CD4-positive, alpha-beta T cell (primary cell): ENCODE measurements at regions not wholly inside any gene's neighbourhood (a gene's known extent, or its start where the extent isn't known, plus 50 kb on each side); places are given as distances from the start of the nearest gene placed in this dataset.

Experiments used
- ATAC-seq: fragments of 200-7000 bp; cut with Tn5 transposase; one replicate; pipeline ENCODE4 v1.10.0; 2022; ENCODE audit warnings: mild to moderate bottlenecking; ENCODE audit not compliant: poor library complexity
- CTCF ChIA-PET: fragments of 350-600 bp; sonication (Branson Sonifier 250); formaldehyde crosslinking; loops from one replicate; lab custom pipeline; 2021; ENCODE audit warnings: antibody characterized with exemption, inconsistent platforms; lab: Charles Lee
- POLR2A ChIA-PET: fragments of 350-600 bp; sonication (Branson Sonifier 250); formaldehyde crosslinking; loops from one replicate; lab custom pipeline; 2021; ENCODE audit warnings: antibody characterized with exemption, inconsistent platforms; lab: Charles Lee
- DNase-seq, 14 experiments: peaks; one replicate each; pipeline ENCODE4 v3.0.0-alpha.2; 2013 to 2020; ENCODE audit warnings: mixed read lengths in 2 of 14
- H3K27ac ChIP-seq, 2 donors: one replicate each; pipeline versions ENCODE4 v1.5.1 to v1.7.0; 2013; ENCODE audit warnings: low read length in 2 of 2, low read depth in 1 of 2, mild to moderate bottlenecking in 1 of 2
- H3K27me3 ChIP-seq, 2 experiments: 1 replicate in 1 of 2; 2 replicates in 1 of 2; pipeline versions ENCODE4 v1.6.1 to v1.7.0; 2013; ENCODE audit warnings: low read length in 2 of 2, control low read depth in 1 of 2, mild to moderate bottlenecking in 1 of 2, moderate library complexity in 1 of 2; ENCODE audit not compliant: insufficient read depth in 2 of 2, control insufficient read depth in 1 of 2
- H3K36me3 ChIP-seq: one replicate; pipeline ENCODE4 v1.6.1; 2013; ENCODE audit warnings: low read length, control low read depth; ENCODE audit not compliant: insufficient read depth
- H3K4me1 ChIP-seq: one replicate; pipeline ENCODE4 v1.6.1; 2013; ENCODE audit warnings: low read length, control low read depth; ENCODE audit not compliant: insufficient read depth
- H3K4me3 ChIP-seq: one replicate; pipeline ENCODE4 v1.5.1; 2013; ENCODE audit warnings: mild to moderate bottlenecking, low read length, moderate library complexity
- H3K9me3 ChIP-seq, 2 experiments: 1 replicate in 1 of 2; 2 replicates in 1 of 2; pipeline versions ENCODE4 v1.6.1 to v1.7.0; 2013; ENCODE audit warnings: low read length in 2 of 2, mild to moderate bottlenecking in 2 of 2, control low read depth in 1 of 2, moderate library complexity in 1 of 2; ENCODE audit not compliant: control insufficient read depth in 1 of 2, insufficient read depth in 1 of 2
- H3K27ac Mint-ChIP-seq: one replicate; pipeline ENCODE4 v1.8.0; 2020; ENCODE audit warnings: mixed read lengths
- H3K27me3 Mint-ChIP-seq: one replicate; pipeline ENCODE4 v1.8.0; 2021; ENCODE audit warnings: mixed read lengths
- H3K36me3 Mint-ChIP-seq: one replicate; pipeline ENCODE4 v1.8.0; 2021; ENCODE audit warnings: low read depth, mixed read lengths
- H3K4me1 Mint-ChIP-seq: one replicate; pipeline ENCODE4 v1.8.0; 2021; ENCODE audit warnings: low read depth, mixed read lengths
- H3K4me3 Mint-ChIP-seq: one replicate; pipeline ENCODE4 v1.8.0; 2020; ENCODE audit warnings: mild to moderate bottlenecking, mixed read lengths
- H3K9me3 Mint-ChIP-seq: one replicate; pipeline ENCODE4 v1.8.0; 2020; ENCODE audit warnings: mixed read lengths
- intact Hi-C, 2 experiments: fragments of 100-400 bp; cut with DNase I in 1 of 2; cut with micrococcal nuclease in 1 of 2; formaldehyde crosslinking; loops; one replicate each; pipeline versions ENCODE4 v1.15.1 to v1.9.0; 2023 to 2025; cut with DNase I, micrococcal nuclease
- TF ChIP-seq, protein P1 (sequence below): fragments of 200-600 bp; IDR thresholded peaks from one replicate; pipeline ENCODE4 v1.8.0; 2022; ENCODE audit warnings: antibody characterized with exemption, mild to moderate bottlenecking

DNA sequence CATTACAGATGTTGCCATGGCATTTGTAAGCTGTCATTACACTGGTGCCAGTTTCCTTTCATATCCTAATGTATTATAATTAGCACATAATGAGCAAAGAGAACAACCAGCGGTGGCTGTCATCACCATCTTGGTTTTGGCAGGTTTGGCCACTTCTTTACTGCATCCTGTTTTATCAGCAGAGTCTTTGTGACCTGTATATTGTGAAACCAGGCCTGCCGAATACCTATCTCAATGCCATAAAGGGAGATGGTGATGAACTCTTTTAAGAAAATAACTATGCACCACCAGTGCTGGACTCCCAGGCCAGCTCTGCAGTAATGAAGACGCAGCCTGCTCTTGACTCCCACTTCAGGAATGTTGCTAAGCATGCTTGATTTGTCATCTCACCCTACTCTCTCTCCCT lies 458.1 kb upstream of the NR2F2 start:
- intact Hi-C loops = no loop called here
- ChIA-PET CTCF (no interaction called here), POLR2A (no interaction called here)
- Mint-ChIP-seq H3K36me3 (no peaks in the 10 kb centered on the region), H3K4me1 (peaks cover 27% of the 10 kb centered on the region), H3K27me3 (no peaks in the 10 kb centered on the region), H3K27ac (no peak overlapping the region), H3K9me3 (no peaks in the 10 kb centered on the region), H3K4me3 (no peak overlapping the region)
- no peaks in the 10 kb centered on the region for H3K36me3 ChIP-seq
- DNase-seq (peak in 1 of 14 experiments; percentile 39), ATAC-seq (no peak)
- H3K27ac ChIP-seq = no peak overlapping the region
- no peaks in the 10 kb centered on the region for H3K27me3 ChIP-seq
- peaks cover 6% of the 10 kb centered on the region for H3K4me1 ChIP-seq
- H3K9me3 ChIP-seq = peaks cover 0 to 4% of the 10 kb centered on the region in 2 experiments
- TF ChIP-seq, protein P1, sequence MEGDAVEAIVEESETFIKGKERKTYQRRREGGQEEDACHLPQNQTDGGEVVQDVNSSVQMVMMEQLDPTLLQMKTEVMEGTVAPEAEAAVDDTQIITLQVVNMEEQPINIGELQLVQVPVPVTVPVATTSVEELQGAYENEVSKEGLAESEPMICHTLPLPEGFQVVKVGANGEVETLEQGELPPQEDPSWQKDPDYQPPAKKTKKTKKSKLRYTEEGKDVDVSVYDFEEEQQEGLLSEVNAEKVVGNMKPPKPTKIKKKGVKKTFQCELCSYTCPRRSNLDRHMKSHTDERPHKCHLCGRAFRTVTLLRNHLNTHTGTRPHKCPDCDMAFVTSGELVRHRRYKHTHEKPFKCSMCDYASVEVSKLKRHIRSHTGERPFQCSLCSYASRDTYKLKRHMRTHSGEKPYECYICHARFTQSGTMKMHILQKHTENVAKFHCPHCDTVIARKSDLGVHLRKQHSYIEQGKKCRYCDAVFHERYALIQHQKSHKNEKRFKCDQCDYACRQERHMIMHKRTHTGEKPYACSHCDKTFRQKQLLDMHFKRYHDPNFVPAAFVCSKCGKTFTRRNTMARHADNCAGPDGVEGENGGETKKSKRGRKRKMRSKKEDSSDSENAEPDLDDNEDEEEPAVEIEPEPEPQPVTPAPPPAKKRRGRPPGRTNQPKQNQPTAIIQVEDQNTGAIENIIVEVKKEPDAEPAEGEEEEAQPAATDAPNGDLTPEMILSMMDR = no peak
- no peak overlapping the region for H3K4me3 ChIP-seq

DNA sequence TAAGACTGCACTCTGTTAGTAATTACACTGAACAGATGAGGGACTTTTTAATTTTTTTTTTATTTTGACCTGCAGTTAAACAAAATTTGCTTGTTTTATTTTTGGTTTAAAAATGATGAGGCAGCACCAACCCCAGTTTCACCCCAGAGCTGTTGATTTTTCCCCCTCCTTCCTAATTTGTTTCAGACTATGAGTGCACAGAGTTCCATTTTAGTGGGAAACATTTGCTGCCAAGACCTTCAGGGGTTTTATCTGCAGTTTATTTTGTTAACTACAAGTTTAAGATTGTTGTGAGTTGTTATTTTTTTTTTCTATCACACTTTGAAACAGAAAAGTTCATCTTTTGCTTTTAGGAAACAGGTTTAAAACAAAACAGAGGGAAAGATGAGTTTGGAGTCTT lies 455.9 kb upstream of the NR2F2 start:
- Mint-ChIP-seq H3K27me3 (no peaks in the 10 kb centered on the region), H3K4me1 (peaks cover 28% of the 10 kb centered on the region), H3K4me3 (no peak overlapping the region), H3K9me3 (no peaks in the 10 kb centered on the region), H3K27ac (no peak overlapping the region), H3K36me3 (no peaks in the 10 kb centered on the region)
- intact Hi-C loops = no loop called here
- Histone ChIP-seq H3K27ac (no peak overlapping the region), H3K4me3 (no peak overlapping the region), H3K27me3 (no peaks in the 10 kb centered on the region), H3K9me3 (no peaks in the 10 kb centered on the region), H3K36me3 (no peaks in the 10 kb centered on the region), H3K4me1 (no peaks in the 10 kb centered on the region)
- no peak for ATAC-seq
- no peak for DNase-seq
- POLR2A ChIA-PET = no interaction called here
- TF ChIP-seq, protein P1 = no peak
- CTCF ChIA-PET = no interaction called here

DNA sequence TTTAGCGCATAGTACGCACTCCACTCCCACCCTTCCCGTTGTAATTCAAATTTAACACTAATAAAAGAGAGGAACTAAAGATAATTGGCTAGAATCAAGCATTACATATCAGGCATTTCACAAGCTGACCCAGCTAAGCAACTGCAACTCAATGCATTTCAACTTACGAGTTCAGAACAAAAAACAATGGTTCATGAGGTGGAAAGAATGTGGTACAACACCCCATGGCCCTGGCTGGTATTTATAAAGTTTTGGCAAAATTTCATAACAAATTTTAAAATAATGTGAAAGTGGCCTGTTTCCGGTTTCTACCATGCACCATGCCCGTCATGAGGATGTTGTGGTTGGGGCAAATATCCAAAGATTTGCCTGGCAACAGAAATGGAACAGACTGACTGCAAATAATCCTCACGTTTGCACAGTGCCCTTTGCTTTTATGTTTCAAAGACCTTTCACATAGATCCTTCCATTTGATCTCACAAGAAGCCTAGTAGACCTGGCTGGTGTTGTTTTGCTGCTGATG lies 455.3 kb upstream of the NR2F2 start:
- no peaks in the 10 kb centered on the region for H3K27me3 Mint-ChIP-seq
- Histone ChIP-seq H3K27me3 (no peaks in the 10 kb centered on the region), H3K4me3 (no peak overlapping the region), H3K27ac (no peak overlapping the region), H3K9me3 (no peaks in the 10 kb centered on the region), H3K36me3 (no peaks in the 10 kb centered on the region), H3K4me1 (no peaks in the 10 kb centered on the region)
- H3K9me3 Mint-ChIP-seq = no peaks in the 10 kb centered on the region
- peaks cover 28% of the 10 kb centered on the region for H3K4me1 Mint-ChIP-seq
- intact Hi-C loops = no loop called here
- no peaks in the 10 kb centered on the region for H3K36me3 Mint-ChIP-seq
- H3K27ac Mint-ChIP-seq = no peak overlapping the region
- TF ChIP-seq, protein P1 = no peak
- ChIA-PET POLR2A (interaction anchor here (0.6 kb wide), 1 partner anchor 34 kb away, joined by 5 read pairs; no protein-coding TSS in a partner anchor), CTCF (no interaction called here)
- DNase-seq = peak in 3 of 14 experiments; percentile 47 to 62 (median 56)
- ATAC-seq = no peak
- H3K4me3 Mint-ChIP-seq = no peak overlapping the region
